HUDEP-2 (cell line): ENCODE measurements at regions not wholly inside any gene's neighbourhood (a gene's known extent, or its start where the extent isn't known, plus 50 kb on each side); places are given as distances from the start of the nearest gene placed in this dataset.

Experiments used
- DNase-seq, 76 experiments: peaks; one replicate each; lab custom pipeline; 2025; ENCODE audit not compliant: unreplicated experiment in 76 of 76; lab: John Stamatoyannopoulos, UW

DNA sequence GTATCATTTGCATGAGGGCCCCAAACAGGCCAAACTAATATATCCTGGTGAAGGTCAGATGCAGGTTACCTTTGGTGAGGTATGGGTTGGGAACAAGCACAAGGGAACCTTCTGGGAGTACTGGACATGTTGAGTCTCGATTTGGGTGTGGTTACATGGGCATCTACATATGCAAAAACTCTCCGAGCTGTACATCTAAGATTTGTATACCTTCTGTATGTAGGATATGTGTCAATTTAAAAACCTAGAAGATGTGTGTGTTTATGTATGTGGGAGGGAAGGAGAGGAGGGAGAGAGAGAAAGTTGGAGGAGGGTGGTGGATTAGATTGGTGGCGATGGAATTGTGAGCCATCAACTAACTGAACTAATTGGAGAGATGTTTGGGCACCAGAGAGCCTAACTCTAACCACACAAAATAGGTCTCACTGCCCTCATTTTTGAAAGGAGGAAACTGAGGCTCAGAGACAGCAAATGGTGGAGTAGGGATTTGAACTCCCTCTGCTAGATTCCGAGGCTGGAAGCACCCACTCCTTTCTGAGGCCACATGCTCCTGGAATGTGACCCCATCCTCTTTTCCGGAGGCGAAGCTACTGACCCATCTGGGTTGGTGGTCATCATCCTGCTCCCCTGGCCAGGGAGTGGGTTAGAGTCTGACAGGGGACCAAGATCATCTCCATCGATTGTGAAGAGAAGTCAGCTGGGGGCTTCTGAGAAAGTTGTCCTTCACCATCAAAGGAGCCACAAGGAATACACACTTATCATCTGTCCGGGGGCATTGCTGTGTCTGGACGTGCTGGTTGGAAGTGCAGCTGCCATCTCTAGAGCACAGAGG, 107.3 kb upstream of the MYCN start:
- DNase-seq = no peak

DNA sequence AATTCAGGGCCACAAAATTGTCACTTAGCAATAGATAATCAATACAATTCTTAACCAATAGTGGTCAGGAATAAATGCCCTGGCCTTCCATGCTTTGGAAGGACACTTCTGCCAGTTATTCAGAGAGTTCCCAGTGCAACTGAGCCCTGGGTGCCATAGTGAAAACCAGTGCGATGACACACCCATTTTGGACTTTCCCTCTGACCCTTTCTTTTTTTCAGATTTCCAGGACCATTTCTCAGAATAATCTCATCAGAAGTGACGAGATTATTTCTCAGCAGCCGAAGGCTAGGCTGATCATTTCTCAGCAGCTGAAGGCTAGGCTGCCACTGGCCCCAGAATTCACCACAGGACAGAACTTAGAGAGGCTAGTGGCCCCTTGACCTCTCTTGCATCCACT, 106.6 kb upstream of the MYCN start:
- DNase-seq = no peak

DNA sequence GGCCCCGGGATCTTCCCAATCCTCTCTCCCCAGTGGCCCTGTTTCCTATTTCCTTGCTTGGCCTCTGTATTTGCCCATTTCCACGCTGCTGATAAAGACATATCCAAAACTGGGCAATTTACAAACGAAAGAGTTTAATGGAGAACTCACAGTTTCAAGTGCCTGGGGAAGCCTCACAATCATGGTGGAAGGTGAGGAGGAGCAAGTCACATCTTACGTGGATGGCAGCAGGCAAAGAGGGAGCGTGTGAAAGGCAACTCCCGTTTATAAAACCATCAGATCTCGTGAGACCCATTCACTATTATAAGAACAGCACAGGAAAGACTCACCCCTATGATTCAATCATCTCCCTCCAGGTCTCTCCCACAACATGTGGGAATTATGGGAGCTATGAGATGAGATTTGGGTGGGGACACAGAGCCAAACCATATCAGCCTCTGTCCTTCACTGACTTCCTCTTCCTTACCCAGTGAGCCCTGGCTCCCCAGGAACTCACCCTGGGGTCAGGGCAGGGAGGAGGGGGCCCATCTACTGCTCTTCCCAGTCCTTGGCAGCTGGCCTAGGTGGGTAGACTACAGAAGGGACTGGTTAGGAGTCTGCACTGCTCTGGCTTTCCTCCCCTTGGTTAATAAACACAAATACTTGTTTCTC, 105.8 kb upstream of the MYCN start:
- no peak for DNase-seq

DNA sequence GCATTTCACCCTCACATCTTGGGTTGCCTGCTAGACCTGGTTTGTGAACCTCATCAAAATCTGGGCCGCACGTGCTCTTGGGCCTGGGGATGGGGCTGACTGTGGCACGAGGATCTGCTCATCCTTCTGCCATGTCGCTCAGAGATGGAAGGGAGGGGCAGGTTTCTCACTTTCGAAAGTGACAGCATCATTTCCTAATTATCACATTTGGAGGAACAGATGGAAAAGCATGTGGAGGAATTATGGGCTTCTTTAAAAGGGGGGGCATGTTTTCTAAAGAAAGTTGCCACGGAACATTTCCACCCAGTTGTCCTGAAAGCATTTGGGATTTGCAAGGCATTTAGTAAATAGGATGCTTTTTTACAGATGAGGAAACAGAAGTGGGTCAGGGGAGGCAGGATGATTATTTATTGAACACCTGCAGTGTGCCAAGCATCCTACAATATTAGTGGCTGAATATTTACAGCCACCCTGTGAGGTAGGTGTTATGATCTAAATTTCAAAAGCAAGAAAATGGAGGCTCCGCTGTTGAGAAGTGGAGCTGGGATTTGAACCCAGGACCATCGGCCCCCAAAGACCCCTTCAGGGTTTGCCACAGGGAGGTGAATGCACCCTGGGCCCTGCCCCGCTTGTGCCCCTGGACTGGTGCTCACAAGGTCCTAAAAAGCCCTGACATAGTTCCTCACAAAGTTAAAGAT, 104.2 kb upstream of the MYCN start:
- DNase-seq = no peak

DNA sequence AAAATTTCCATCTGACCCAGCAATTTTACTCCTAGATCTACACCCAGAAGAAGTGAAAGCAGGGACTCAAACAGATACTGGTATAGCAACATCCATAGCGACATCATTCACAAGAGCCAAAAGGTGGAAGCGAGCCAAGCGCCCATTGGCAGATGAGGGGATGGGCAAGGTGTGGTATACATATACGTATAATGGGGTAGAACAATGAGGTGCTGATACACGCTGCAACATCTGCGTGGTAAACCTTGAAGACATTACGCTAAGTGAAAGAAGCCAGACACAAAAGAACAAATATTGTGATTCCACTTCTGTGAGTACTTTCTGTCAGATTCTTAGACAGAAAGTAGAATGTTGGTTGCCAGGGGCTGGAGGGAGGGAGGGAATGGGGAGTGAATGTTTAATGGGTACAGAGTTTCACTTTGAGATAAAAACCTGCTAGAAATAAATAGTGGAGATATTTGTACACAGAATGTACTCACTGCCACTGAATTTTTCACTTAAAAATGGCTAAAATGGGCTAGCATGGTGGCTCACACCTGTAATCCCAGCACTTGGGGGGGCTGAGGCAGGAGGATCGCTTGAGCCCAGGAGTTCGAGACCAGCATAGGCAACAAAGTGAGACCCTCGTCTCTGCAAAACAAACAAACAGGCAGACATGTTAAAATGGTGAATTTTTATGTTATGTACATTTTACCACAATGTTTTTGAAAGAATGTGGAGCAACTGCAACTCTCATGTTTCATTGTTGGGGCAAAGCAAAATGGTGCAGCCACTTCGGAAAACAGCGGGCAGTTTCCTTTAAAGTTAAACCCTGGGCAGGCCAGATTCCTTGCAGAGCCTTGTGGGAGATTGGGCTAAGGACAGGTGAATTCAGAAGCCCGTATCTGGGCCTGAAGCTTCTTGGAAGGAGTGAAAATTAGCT, 103.4 kb upstream of the MYCN start:
- DNase-seq = no peak

DNA sequence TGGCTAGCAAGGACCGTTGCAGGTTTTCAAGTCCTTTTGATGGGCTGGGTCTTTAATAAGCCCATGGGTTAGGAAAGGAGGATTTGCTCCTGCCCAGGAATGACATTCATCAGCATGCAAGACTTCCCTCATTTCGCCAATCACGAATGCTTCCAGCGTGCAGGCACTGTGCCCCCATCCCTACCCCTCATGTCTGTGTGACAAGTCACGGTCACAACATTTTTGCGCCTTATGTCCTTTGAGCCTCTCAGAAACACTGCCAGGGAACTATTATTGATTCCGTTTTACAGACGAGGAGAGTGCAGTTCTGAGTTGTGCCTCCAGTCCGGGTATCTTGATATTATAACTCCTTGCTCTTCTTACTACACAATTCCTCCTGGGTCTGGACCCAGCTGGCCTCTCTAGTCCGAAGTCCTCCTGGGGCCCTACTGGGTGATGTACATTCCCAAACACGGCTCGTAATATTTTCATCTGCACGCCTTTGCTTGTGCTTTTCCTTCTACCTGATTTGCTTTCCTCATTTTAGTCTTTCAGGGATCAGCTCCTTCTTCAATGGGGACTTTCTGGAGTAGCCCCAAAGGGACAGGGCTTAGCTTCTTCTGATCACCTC, 101.8 kb upstream of the MYCN start:
- no peak for DNase-seq

DNA sequence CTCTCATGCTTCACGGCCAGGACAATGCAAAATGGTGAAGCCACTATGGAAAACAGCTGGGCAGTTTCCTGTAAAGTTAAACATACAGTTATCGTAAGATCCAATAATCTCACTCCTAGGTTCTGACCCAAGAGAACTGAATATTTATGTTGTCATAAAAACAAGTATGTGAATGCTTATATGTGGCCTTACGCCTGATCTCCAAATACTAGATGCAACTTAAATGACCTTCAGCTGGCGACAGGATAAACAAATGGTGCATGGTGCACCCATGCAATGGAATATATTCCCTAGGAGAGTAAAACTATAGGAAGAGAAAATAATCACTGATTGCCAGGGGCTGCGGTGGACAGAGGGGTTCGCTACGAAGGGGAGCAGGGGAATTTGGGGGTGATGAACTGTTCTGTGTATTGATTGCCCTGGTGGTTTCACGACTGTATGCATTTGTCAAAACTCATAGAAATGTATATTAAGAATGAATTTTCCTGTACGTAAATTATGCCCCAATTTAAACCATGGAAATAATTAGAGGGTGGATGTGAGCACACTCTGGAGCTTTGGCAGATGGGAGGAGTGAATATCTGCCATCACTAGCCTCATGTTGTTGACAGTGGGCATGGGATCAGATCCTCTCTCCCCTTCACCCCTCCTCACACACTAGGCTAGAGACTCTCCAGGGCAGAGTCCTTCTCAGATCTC, 100.8 kb upstream of the MYCN start:
- DNase-seq = no peak

DNA sequence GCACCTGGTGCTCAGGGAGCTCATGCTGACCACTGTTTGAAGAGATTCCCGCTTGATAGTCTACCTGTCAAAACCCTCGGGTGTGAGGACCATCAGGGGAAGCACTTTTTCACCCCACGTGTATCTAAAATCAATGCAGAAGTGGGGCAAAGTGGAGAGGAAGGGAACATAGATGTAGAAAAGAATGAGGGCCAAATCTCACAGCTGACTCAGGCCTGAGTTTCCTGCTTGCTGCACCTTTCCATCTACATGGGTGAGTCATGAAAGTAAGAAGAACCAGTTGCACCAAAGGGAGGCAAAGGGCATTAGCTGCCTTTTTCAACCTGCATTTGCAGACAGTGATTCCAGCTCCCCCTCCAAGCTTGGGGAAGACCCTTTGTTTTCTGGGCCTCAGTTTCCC, 100.2 kb upstream of the MYCN start:
- no peak for DNase-seq

DNA sequence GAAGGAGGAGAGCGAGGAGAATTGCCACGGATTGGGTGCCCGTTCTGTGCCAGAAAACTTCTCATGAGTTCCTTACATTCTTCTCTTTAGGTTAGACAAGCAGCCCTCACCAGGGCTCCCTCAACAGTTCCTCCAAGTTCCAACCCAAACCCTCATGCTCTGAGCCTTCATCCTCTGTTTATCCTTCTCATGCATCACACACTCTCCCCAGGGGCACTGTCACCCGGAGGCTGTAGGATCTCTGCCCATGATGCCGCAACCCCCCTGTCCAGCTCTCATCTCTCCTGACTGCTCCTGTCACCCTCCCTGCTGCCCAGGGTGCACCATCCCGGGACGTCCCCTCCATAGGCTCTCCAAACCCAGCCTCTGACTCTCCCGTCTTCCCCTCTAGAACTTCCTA, 99.4 kb upstream of the MYCN start:
- no peak for DNase-seq

DNA sequence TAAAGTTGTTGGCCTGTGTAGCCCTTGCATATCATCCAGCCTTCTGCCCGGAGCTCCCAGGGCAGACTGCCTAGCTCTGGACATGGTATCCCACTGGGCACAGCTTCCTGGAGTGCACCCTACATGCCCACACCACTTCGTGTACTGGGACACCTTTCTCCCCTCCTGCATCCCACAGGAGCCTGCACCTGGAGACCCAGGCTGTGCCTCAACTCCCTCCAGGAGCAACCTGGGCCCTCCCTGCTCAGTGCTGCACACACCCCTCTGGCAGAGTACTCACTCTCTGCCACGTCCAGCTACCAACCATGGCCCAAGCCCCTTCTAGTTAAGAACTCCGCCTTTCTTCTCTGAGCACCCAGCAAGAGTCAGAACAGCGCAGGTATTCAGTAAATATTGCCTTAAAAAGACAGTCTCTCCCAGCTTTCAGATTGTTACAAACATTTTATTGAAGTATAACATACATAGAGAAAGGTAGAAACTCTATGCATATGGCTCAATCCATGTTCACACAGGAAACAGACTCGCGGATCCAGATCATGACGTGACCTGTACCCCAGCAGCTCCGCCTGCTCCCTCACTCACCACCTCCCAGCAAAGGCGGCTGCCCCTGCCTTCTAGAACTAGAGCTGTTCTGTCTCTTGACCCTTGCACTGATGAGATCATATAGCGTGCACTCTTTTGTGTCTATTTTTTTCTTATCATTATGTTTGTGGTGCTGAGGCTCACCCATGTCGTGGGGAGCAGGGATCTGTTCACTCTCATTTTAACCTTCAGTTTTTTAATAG, 98.4 kb upstream of the MYCN start:
- no peak for DNase-seq

DNA sequence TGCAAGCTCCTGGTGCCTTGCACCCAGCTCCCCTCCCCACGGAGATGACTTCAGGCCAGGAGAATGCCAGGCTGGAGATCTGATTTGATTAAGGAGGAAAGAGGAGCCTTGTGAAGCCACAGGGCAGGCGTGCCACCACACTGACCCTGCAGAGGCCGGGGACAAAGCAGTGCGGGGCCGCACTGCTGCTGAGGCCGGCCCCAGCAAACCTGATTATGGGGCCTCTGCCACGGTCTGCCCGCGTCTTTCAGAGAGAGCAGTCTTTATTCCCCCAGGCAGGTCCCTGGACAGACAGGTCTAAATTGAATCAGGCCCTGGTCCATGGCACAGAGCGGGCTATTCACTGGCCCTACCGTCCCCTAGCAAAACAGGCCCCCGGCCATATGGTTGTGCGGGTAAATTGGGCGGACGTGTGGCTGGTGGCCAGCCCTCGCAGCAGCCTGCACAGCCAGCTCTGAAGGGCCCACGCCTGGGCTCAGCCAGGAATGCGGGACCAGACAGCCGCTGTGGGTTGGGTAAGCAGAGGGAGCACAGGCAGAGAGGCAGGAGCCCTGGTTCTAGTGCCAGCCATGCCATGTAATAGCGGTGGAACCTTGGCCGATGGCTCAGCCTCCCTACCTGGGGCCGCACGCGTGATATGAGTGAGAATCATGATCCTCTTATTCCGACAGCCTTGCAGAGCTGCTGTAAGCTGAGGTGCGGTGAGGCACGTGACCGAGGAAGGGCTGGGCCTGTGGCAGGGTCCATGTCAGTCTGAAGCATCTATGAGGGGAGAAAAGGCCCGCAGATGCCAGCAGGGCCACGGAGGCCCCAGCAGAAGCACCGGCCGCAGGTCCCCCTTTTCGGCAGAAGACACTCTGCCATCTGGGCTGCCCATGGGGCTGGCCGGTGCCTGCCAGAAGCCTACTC, 97.3 kb upstream of the MYCN start:
- no peak for DNase-seq

DNA sequence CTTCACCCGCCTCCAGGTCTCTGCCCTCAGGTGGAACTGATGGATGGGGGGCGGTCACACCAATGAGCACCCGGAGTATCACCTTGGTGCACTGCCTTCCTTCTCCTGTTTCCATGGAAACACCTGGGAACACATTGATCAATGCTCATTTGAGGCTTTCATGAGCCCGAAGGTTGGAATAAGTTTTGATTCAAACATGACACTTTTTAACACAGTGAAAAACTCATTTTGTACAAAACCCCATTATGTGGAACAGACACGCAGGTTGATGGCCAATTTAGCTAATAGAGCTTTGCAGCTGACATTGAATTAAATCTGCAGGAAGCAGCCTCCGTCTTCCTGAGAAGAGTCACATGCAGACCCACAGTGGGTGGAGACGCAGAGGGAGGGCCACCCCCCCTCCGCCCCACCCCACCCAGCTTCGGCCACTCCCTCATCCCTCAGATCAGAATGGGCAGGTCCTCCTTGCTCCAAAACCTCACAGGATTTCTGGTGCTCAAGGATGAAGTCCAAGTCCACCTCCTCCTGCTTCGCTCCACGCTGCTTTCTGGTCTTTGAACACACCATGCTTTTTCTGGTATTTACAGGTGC, 96.0 kb upstream of the MYCN start:
- DNase-seq = no peak

DNA sequence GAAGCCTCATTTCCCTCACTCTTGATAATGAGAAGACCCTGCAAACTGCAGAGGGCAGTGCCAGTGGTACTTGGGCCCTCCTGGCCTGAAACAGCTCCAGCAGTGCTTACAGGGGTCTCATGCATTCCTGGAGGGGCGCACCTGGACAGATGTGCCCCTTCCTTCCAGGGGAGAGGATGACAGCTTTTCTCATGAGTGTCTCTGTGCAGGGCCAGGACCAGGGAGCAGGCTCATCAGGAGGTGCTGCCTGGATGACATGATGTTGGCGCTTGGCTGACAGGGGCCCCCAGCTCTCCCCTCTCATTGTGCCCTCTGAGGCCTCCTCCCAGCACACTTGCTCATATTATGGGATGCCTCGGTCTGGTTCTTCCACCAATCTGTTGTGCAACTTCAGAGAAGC, 95.1 kb upstream of the MYCN start:
- no peak for DNase-seq

DNA sequence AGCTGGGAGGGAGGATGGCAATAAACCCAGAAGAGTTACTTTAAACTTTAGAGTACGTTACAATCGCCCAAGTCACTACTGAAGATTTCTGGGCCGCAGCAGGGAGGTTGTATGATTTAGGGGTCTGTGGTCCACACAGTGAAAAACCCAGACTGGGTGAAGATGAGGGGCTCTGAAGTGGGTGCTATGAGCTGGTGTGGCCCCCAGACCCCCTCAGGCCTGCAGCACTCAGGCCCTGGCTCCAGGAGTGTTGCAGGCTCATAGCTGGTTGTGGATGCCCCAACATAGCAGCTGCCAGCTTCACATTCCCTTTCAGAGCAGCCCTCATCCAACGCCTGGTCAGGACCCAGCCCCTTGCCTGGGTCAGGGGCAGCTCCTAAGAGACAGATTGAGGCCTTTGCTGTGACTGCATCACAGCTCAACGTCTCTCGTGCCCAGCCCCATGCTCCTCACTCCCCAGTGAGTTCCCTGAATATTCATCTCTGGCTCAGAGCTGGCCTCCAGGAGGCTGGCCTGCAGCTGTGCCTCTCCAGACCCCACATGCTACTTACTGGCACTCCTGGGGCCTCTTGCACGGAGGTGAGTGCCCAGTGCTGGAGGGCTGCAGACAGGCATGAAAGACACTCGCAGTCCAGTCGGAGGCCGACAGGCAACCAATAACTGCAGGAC, 94.5 kb upstream of the MYCN start:
- no peak for DNase-seq

DNA sequence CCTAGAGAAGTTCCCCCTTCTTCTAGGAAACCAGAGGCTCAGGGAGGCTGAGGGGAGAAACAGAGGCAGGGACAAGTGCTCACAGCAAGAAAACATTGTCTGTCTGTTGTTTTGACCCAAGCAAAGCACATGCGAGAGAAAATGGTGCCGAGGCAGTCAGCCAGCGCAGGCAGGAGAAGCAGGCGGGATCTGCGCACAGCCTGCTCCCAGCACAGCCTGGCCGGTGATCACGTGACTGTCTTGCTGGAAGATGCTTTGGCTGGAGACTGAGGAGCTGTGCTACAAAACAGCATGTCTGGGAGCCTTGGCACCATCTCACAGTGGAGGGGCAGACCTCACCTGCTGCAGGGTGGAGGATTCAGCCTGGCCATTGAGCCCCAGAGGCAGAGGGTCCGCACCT, 93.7 kb upstream of the MYCN start:
- no peak for DNase-seq

DNA sequence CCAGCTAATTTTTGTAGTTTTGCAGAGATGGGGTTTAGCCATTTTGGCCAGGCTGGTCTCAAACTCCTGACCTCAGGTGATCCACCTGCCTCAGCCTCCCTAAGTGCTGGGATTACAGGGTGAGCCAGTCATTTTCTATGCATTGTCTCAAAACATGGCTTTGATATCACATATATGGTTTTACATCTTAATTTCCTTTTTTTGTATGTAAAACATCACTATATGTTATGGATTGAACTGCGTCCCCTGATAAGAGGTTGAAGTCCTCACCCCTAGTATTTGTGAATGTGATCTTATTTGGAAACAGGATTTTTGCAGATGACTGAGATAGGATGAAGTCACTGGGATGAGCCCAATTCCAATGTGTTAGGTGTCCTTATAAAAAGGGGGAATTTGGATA, 89.8 kb upstream of the MYCN start:
- no peak for DNase-seq

DNA sequence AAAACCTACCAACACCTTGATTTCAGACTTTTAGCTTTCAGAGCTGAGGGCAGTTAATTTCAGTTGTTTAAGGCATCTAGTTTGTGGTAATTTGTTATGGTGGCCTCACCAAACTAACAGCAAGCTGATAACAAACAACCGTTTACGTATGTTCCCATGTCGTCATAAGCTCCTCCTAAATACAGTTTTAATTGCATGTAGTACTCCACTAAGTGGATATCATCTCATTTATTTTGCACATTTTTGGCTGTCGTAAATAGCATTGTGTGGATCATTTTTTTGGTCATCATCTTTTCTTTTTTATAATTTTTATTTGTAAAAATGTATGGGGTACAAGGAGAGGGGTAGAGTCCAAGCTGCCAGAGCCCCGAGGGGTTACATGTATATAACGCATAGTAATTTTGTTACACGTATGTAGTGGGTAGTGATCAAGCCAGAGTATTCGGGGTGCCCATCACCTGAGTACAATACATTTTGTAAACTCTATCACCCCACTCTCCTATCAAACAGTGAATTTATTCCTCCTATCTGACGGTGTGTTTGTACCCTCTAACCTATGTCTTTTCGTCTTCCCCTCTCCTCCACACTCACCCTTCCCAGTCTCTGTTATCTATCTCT, 89.2 kb upstream of the MYCN start:
- no peak for DNase-seq
